ENCODE measurements at regions not wholly inside any gene's neighbourhood (a gene's known extent, or its start where the extent isn't known, plus 50 kb on each side); places are given as distances from the start of the nearest gene placed in this dataset.

- POLR2A ChIA-PET, result no interaction called here
- ATAC-seq (no peak), DNase-seq (ENCODE audit: low read depth, low spot score) (no peak)
- intact Hi-C loops (cut with micrococcal nuclease; ENCODE audit: unreplicated experiment), result no loop called here
- Histone ChIP-seq H3K9me3 (ENCODE audit: control insufficient read depth, insufficient read depth, low read depth, low read length) (no peaks in the 10 kb centered on the region), H3K27ac (ENCODE audit: low read length) (no peak overlapping the region), H3K36me3 (ENCODE audit: control insufficient read depth, insufficient read depth, low read length) (no peaks in the 10 kb centered on the region), H3K4me3 (ENCODE audit: low read depth in 2 of 2, low read length in 2 of 2) (no peak overlapping the region), H3K4me1 (ENCODE audit: control insufficient read depth, insufficient read depth, low read length) (no peaks in the 10 kb centered on the region), H3K27me3 (ENCODE audit: control insufficient read depth, insufficient read depth, low read length) (no peaks in the 10 kb centered on the region)
- in situ Hi-C loops (cut with HindIII; ENCODE audit: low pct_unique_long_range_greater_than_20kb, low sequenced_read_pairs), result no loop called here
- CTCF ChIA-PET, result no interaction called here
- no peak for TF ChIP-seq POLR2AphosphoS5 (IDR thresholded peaks at IDR 0.05; ENCODE audit: low read depth, low read length)
- TF ChIP-seq SIN3A (IDR thresholded peaks at IDR 0.05; ENCODE audit: borderline replicate concordance, insufficient read depth, low read depth, low read length), result no peak
- TF ChIP-seq REST (IDR thresholded peaks at IDR 0.05; ENCODE audit: insufficient read depth in 1 of 2, low read depth in 2 of 2, low read length in 1 of 2), result no peak
- no peak for TF ChIP-seq TCF7L2 (IDR thresholded peaks at IDR 0.05; ENCODE audit: low read depth, low read length)
- TF ChIP-seq CTCF (IDR thresholded peaks at IDR 0.05), result no peak
- no TSS peak for BruUV-seq (replicated peaks)
Observed at GRCh38 chr3:13746385-13746784, 133.5 kb downstream of the WNT7A start.

- in situ Hi-C loops (cut with HindIII; ENCODE audit: low pct_unique_long_range_greater_than_20kb, low sequenced_read_pairs), result no loop called here
Observed at GRCh38 chr3:13745636-13746035, 134.2 kb downstream of the WNT7A start.

More at GRCh38 chr3:13745636-13746035, 134.2 kb downstream of the WNT7A start:
- Histone ChIP-seq H3K9me3 (ENCODE audit: control insufficient read depth, insufficient read depth, low read depth, low read length) (no peaks in the 10 kb centered on the region), H3K4me3 (ENCODE audit: low read depth in 2 of 2, low read length in 2 of 2) (no peak overlapping the region), H3K36me3 (ENCODE audit: control insufficient read depth, insufficient read depth, low read length) (no peaks in the 10 kb centered on the region), H3K4me1 (ENCODE audit: control insufficient read depth, insufficient read depth, low read length) (no peaks in the 10 kb centered on the region), H3K27ac (ENCODE audit: low read length) (no peak overlapping the region), H3K27me3 (ENCODE audit: control insufficient read depth, insufficient read depth, low read length) (peaks cover 3% of the 10 kb centered on the region; the same call in 1 of the 2 replicates)
- CTCF ChIA-PET, result no interaction called here
- intact Hi-C loops (cut with micrococcal nuclease; ENCODE audit: unreplicated experiment), result no loop called here
- POLR2A ChIA-PET, result no interaction called here
- BruUV-seq (replicated peaks), result no TSS peak
- no peak for DNase-seq (ENCODE audit: low read depth, low spot score)
- ATAC-seq, result no peak
- TF ChIP-seq TCF7L2 (IDR thresholded peaks at IDR 0.05; ENCODE audit: low read depth, low read length) (no peak), POLR2AphosphoS5 (IDR thresholded peaks at IDR 0.05; ENCODE audit: low read depth, low read length) (no peak), REST (IDR thresholded peaks at IDR 0.05; ENCODE audit: insufficient read depth in 1 of 2, low read depth in 2 of 2, low read length in 1 of 2) (no peak), SIN3A (IDR thresholded peaks at IDR 0.05; ENCODE audit: borderline replicate concordance, insufficient read depth, low read depth, low read length) (no peak), CTCF (IDR thresholded peaks at IDR 0.05) (no peak)
